ENCODE measurements at regions not wholly inside any gene's neighbourhood (a gene's known extent, or its start where the extent isn't known, plus 50 kb on each side); places are given as distances from the start of the nearest gene placed in this dataset.

DNA sequence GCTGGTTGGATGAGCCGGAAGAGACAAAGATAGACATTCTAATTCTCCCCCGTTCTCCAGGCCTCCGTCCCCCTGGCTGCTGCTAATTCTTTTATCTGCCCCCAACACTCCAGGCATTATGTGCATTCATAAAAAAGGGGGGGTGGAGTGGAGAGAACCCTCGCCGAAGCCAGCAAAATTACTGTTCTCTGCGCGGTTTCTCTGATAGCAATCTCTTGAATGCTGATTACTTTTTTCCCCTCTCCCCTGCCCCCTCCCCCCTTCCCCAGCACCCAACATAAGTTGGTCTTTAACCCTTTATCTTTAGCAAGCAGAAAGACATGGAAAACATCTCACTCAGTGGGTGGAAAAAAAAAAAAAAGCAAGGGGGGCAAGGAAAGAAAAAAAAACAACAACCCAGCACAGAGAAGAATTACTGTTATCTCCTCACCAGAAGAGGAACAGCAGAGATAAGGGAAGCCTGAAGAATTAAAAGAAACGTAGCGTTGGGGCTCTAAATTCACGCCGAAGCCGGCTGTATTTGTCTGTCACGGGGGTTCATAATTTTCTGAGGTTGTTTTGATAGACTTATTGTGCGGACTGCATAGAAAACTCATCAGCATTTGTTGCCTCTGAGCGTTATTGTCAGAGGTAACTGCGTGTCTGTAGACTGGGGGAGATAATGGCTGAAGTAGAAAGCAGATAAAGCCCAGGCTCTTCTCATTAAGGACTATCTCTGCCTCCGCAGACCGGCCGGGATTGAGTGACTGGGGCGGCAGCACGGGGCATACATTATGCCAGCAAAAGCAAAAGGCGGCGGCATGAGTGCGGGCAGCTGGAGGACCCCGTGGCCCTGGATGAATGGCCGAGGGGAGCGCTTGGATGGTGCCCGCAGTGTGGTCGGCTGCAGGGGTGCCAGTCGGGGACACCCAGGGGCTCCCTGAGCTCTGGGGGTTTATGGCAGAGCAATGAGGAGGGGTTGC lies 126.9 kb downstream of the MRM1 start:
- no peak for ATAC-seq
- H3K36me3 ChIP-seq (replicated peaks in 1 of 2; ENCODE audit: insufficient read depth in 1 of 2, low read depth in 2 of 2) = no peaks in the 10 kb centered on the region
- no peaks in the 10 kb centered on the region for H3K4me1 ChIP-seq
- 18 to 27% methylated on average over 22 to 30 of the region's 30 CpGs for WGBS, 2 donors
- no peak overlapping the region for H3K27ac ChIP-seq
- TF ChIP-seq POLR2A (IDR thresholded peaks at IDR 0.05) = no peak
- TF ChIP-seq, protein P1, sequence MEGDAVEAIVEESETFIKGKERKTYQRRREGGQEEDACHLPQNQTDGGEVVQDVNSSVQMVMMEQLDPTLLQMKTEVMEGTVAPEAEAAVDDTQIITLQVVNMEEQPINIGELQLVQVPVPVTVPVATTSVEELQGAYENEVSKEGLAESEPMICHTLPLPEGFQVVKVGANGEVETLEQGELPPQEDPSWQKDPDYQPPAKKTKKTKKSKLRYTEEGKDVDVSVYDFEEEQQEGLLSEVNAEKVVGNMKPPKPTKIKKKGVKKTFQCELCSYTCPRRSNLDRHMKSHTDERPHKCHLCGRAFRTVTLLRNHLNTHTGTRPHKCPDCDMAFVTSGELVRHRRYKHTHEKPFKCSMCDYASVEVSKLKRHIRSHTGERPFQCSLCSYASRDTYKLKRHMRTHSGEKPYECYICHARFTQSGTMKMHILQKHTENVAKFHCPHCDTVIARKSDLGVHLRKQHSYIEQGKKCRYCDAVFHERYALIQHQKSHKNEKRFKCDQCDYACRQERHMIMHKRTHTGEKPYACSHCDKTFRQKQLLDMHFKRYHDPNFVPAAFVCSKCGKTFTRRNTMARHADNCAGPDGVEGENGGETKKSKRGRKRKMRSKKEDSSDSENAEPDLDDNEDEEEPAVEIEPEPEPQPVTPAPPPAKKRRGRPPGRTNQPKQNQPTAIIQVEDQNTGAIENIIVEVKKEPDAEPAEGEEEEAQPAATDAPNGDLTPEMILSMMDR (IDR thresholded peaks at IDR 0.05) = no peak
- no peak for DNase-seq
- intact Hi-C loops (cut with DNase I) = no loop called here
- H3K9me3 ChIP-seq = no peaks in the 10 kb centered on the region
- no peak overlapping the region for H3K4me3 ChIP-seq
- no peaks in the 10 kb centered on the region for H3K27me3 ChIP-seq

DNA sequence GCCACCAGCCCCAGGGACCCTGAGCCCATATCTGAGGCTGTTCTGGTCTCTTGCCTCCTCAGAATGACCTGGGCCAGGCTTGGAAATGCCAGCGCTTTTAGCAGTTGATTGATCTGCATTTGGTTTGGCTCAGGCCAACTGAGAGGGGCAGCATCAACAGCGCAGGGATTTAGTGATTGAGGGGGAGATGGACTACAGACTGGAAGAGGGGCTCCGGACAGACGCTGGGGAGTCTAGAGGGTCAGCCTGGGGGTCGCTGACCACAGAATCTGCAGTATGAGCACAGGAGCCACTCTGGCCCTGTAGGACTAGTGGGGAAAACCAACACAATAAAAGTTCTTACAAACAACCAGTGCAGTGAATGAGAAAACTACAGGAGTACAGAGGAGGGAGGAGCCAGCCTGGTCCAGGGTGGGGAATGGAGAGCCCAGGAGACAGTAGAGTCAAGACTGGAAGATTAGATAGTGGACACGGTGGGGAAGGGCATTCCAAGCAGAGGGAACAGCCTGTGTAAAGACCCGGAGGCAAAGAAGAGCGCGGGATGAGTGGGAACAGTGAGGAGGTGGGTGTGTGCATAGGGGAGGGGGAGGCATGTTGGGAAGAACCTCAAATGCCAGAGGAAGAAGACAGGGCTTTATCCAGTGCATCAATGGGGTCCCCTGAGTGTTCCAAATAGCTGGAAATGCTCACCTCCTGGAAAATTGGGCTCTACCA lies 128.9 kb downstream of the MRM1 start:
- H3K4me1 ChIP-seq = no peaks in the 10 kb centered on the region
- no peak for DNase-seq
- WGBS, 2 donors = 56 to 60% methylated on average over 9 of the region's 9 CpGs
- no peak for ATAC-seq
- H3K27ac ChIP-seq = no peak overlapping the region
- TF ChIP-seq, protein P1 (IDR thresholded peaks at IDR 0.05) = no peak
- no peak for TF ChIP-seq POLR2A (IDR thresholded peaks at IDR 0.05)
- H3K36me3 ChIP-seq (replicated peaks in 1 of 2; ENCODE audit: insufficient read depth in 1 of 2, low read depth in 2 of 2) = no peaks in the 10 kb centered on the region
- intact Hi-C loops (cut with DNase I) = no loop called here
- no peaks in the 10 kb centered on the region for H3K27me3 ChIP-seq
- H3K9me3 ChIP-seq = no peaks in the 10 kb centered on the region
- H3K4me3 ChIP-seq = no peak overlapping the region

DNA sequence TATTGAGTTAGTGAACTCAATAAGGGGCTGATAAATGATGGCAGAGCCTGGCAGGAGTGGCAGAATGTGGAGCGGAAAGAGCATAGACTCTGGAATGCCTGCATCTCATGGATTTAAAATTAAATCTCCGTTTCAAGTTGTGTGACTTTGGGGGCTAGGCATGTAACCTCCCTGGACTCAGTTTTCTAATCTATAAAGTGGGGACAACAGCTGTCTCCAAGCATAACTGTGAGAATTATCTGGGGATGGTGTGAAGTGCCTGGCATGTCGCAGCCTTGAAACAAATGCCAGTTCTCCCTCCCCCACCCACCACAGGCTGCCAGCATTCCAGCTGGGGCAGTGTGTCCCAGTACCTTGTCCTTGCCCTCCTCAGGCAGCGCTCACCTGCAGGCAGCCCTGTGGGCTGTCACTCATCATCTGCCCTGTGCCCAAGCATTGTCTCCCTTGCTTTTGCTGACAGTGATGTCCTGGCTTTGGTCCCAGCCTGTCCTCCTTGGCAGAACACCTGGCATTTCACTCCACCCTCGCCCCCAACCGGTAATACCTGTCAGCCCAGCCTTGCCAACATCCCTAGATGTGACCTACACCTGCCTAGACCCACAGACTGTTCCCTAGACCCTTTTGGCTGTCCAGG lies 129.6 kb downstream of the MRM1 start:
- no peak for TF ChIP-seq POLR2A (IDR thresholded peaks at IDR 0.05)
- TF ChIP-seq, protein P1 (IDR thresholded peaks at IDR 0.05) = no peak
- Histone ChIP-seq H3K27me3 (no peaks in the 10 kb centered on the region), H3K36me3 (replicated peaks in 1 of 2; ENCODE audit: insufficient read depth in 1 of 2, low read depth in 2 of 2) (no peaks in the 10 kb centered on the region), H3K27ac (no peak overlapping the region), H3K4me1 (no peaks in the 10 kb centered on the region), H3K9me3 (no peaks in the 10 kb centered on the region), H3K4me3 (no peak overlapping the region)
- intact Hi-C loops (cut with DNase I) = no loop called here
- 24 to 41% methylated on average over 4 to 6 of the region's 6 CpGs for WGBS, 2 donors
- no peak for ATAC-seq
- peak in 1 of 4 donors; percentile 9 for DNase-seq

DNA sequence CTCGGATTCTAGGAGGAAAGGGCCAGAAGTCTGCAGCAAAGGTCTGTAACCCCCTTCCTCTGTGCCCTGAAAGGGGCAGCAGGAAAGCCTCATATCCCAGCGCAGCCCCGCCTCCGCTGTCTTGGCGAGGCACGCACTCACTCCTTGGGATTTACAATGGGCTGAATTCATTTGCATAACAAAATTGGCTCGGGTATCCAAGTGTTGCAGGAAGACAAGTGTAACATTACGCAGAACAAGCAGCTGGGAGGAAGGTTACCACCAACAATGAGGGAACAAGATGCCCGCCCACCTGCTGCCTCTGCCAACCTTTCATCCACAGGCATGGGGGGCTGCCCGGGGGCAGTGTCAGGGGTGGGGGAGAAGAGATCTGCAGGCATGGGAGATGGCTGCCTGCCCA lies 130.4 kb downstream of the MRM1 start:
- H3K27me3 ChIP-seq = no peaks in the 10 kb centered on the region
- WGBS, 2 donors = 33 to 38% methylated on average over 7 to 10 of the region's 10 CpGs
- no peaks in the 10 kb centered on the region for H3K36me3 ChIP-seq (replicated peaks in 1 of 2; ENCODE audit: insufficient read depth in 1 of 2, low read depth in 2 of 2)
- H3K9me3 ChIP-seq = no peaks in the 10 kb centered on the region
- H3K4me1 ChIP-seq = no peaks in the 10 kb centered on the region
- H3K4me3 ChIP-seq = no peak overlapping the region
- ATAC-seq = no peak
- intact Hi-C loops (cut with DNase I) = no loop called here
- no peak for DNase-seq
- no peak for TF ChIP-seq POLR2A (IDR thresholded peaks at IDR 0.05)
- TF ChIP-seq, protein P1 (IDR thresholded peaks at IDR 0.05) = no peak
- no peak overlapping the region for H3K27ac ChIP-seq
